ENCODE measurements at regions not wholly inside any gene's neighbourhood (a gene's known extent, or its start where the extent isn't known, plus 50 kb on each side); places are given as distances from the start of the nearest gene placed in this dataset.
"Not testable (repeated sequence)": the region's sequence is repeated elsewhere in the genome, so short reads cannot be mapped to it uniquely, and the experiment has no call there.

- no peak for TF ChIP-seq CTCF (conservative IDR thresholded peaks at IDR 0.05; ENCODE audit: low read length)
- peak; percentile 42 for DNase-seq (ENCODE audit: low read depth)
- no peak overlapping the region for H3K4me3 ChIP-seq (ENCODE audit: low read length)
Measured at GRCh38 chr2:138421315-138421970, 80.1 kb upstream of the SPOPL start.

GRCh38 chr2:138421971-138422335 is 79.6 kb upstream of the SPOPL start:
- peak; percentile 83 for DNase-seq (ENCODE audit: low read depth)
- TF ChIP-seq CTCF (conservative IDR thresholded peaks at IDR 0.05; ENCODE audit: low read length), result no peak
- no peak overlapping the region for H3K4me3 ChIP-seq (ENCODE audit: low read length)

- no peak for DNase-seq (ENCODE audit: low read depth)
Measured at GRCh38 chr2:138423198-138423597, 78.4 kb upstream of the SPOPL start.

GRCh38 chr2:138423745-138424144 is 77.8 kb upstream of the SPOPL start:
- TF ChIP-seq CTCF (conservative IDR thresholded peaks at IDR 0.05; ENCODE audit: low read length), result no peak
- no peak overlapping the region for H3K4me3 ChIP-seq (ENCODE audit: low read length)
- DNase-seq (ENCODE audit: low read depth), result no peak

More at GRCh38 chr2:138423198-138423597, 78.4 kb upstream of the SPOPL start:
- no peak for TF ChIP-seq CTCF (conservative IDR thresholded peaks at IDR 0.05; ENCODE audit: low read length)
- no peak overlapping the region for H3K4me3 ChIP-seq (ENCODE audit: low read length)

- TF ChIP-seq CTCF (conservative IDR thresholded peaks at IDR 0.05; ENCODE audit: low read length), result no peak
- H3K4me3 ChIP-seq (ENCODE audit: low read length), result no peak overlapping the region
- DNase-seq (ENCODE audit: low read depth), result no peak
Measured at GRCh38 chr2:138424436-138425140, 77.0 kb upstream of the SPOPL start.

- H3K4me3 ChIP-seq (ENCODE audit: low read length); DNase-seq (ENCODE audit: low read depth): not testable (repeated sequence)
Measured at GRCh38 chr2:138426116-138426515, 75.5 kb upstream of the SPOPL start.

- no peak for TF ChIP-seq CTCF (conservative IDR thresholded peaks at IDR 0.05; ENCODE audit: low read length)
- no peak for DNase-seq (ENCODE audit: low read depth)
- H3K4me3 ChIP-seq (ENCODE audit: low read length), result no peak overlapping the region
Measured at GRCh38 chr2:138428710-138429440, 72.7 kb upstream of the SPOPL start.

Measured in AG10803 (cell line).